Mammary epithelial cell (primary cell): ENCODE measurements at regions not wholly inside any gene's neighbourhood (a gene's known extent, or its start where the extent isn't known, plus 50 kb on each side); places are given as distances from the start of the nearest gene placed in this dataset.

ENCODE experiments used
- EZH2 ChIP-seq: IDR thresholded peaks from 2 replicates; pipeline ENCODE4 v1.6.1; 2012; ENCODE audit warnings: low read length, inconsistent platforms, borderline replicate concordance
- TF ChIP-seq, protein P1 (sequence below), 2 donors: IDR thresholded peaks in 1 of 2; conservative IDR thresholded peaks in 1 of 2; 2 replicates each; pipeline ENCODE4 v1.5.1; 2011 to 2012; ENCODE audit warnings: inconsistent platforms in 2 of 2, low read length in 2 of 2, mild to moderate bottlenecking in 2 of 2, control low read depth in 1 of 2, low read depth in 1 of 2; ENCODE audit not compliant: insufficient read depth in 1 of 2; ENCODE audit errors: extremely low read depth in 1 of 2

DNA sequence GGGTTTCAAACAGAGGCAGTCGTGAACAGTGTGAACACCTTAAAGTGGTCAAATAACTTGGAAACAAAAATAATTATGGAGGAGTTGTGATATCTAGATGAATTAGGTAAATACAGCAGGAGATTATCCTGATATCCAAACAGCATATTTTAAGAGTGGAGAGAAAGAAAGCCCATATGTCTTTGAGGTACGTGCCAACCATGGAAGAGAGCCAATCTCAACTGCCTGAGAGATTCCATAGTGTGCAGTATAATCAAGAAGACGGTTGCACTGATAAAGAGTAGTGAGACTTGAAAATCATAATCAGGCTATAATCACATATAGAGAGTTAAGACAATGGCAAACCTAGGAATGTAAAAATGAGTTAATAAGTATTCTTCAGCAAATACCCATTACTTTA lies 472.8 kb upstream of the SLITRK5 start:
- TF ChIP-seq EZH2: no peak
- TF ChIP-seq, protein P1, sequence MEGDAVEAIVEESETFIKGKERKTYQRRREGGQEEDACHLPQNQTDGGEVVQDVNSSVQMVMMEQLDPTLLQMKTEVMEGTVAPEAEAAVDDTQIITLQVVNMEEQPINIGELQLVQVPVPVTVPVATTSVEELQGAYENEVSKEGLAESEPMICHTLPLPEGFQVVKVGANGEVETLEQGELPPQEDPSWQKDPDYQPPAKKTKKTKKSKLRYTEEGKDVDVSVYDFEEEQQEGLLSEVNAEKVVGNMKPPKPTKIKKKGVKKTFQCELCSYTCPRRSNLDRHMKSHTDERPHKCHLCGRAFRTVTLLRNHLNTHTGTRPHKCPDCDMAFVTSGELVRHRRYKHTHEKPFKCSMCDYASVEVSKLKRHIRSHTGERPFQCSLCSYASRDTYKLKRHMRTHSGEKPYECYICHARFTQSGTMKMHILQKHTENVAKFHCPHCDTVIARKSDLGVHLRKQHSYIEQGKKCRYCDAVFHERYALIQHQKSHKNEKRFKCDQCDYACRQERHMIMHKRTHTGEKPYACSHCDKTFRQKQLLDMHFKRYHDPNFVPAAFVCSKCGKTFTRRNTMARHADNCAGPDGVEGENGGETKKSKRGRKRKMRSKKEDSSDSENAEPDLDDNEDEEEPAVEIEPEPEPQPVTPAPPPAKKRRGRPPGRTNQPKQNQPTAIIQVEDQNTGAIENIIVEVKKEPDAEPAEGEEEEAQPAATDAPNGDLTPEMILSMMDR (conservative IDR thresholded peaks at IDR 0.05 in 1 of 2, IDR thresholded peaks at IDR 0.05 in 1 of 2; ENCODE audit: extremely low read depth in 1 of 2, insufficient read depth in 1 of 2, low read depth in 1 of 2, low read length in 2 of 2): no peak
